Coronary artery (tissue), 2 donors: ENCODE measurements at regions not wholly inside any gene's neighbourhood (a gene's known extent, or its start where the extent isn't known, plus 50 kb on each side); places are given as distances from the start of the nearest gene placed in this dataset.

Experiments used
- DNase-seq: peaks from one replicate; pipeline ENCODE4 v3.0.0-alpha.2; 2017; ENCODE audit warnings: low spot score
- H3K27ac ChIP-seq, 2 donors: fragments of 200-600 bp; sonication (generic); one replicate each; pipeline ENCODE4 v1.5.1; 2016 to 2019
- H3K4me3 ChIP-seq: fragments of 200-600 bp; sonication (generic); 2 replicates; pipeline ENCODE4 v1.5.1; 2016; ENCODE audit warnings: mild to moderate bottlenecking, moderate library complexity
- TF ChIP-seq, protein P1 (sequence below): fragments of 200-600 bp; sonication (generic); IDR thresholded peaks from one replicate; pipeline ENCODE4 v1.5.1; 2019; ENCODE audit warnings: antibody characterized with exemption

DNA sequence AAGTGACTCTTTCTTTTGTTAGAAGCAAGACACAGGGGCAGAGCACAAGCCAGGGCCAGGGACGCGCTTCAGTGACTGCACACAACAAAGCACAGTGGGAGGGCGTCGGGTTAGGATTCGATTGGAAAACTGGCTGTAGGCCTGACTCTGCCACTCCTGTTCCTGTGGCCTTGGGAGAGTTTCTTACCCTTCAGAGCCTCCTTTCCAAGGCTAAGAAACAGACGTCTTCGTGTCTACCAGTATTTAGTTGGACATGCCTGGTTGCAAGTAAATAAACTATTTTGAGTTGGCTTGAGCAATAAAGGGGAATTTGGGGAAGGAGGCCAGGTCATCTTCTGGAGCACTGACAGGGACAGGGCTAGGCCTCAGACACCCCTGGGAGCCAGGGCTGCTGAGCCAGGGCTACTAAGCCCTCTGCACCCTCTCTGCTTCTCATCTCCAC, 549.1 kb downstream of the INSC start:
- H3K27ac ChIP-seq, result no peak overlapping the region
- DNase-seq, result no peak
- TF ChIP-seq, protein P1, sequence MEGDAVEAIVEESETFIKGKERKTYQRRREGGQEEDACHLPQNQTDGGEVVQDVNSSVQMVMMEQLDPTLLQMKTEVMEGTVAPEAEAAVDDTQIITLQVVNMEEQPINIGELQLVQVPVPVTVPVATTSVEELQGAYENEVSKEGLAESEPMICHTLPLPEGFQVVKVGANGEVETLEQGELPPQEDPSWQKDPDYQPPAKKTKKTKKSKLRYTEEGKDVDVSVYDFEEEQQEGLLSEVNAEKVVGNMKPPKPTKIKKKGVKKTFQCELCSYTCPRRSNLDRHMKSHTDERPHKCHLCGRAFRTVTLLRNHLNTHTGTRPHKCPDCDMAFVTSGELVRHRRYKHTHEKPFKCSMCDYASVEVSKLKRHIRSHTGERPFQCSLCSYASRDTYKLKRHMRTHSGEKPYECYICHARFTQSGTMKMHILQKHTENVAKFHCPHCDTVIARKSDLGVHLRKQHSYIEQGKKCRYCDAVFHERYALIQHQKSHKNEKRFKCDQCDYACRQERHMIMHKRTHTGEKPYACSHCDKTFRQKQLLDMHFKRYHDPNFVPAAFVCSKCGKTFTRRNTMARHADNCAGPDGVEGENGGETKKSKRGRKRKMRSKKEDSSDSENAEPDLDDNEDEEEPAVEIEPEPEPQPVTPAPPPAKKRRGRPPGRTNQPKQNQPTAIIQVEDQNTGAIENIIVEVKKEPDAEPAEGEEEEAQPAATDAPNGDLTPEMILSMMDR, result no peak
- no peak overlapping the region for H3K4me3 ChIP-seq

DNA sequence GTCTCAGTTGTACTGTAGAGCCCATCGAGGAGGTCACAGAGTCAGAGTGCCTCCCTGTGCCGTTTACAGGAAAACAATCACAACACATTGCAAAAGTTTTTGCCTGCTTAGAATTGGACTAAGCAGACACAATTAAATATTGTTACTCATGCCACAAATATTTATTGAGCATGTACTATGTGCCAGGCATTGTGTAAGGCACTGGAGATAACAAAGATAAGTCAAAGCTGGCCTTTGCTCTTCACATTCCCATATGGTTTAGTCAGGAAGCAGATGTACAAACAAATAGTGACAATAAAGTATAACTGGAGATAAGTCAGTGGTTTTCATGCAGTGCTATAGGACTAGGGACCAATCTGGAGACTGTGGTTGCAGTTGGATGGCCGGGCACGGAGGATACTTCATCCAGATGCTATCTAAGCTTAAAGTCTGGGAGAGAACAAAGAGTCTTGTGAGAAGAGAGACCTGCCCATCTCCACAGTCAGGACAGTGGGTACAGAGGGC, 550.7 kb downstream of the INSC start:
- TF ChIP-seq, protein P1, result no peak
- H3K27ac ChIP-seq, result no peak overlapping the region
- H3K4me3 ChIP-seq, result no peak overlapping the region
- no peak for DNase-seq

DNA sequence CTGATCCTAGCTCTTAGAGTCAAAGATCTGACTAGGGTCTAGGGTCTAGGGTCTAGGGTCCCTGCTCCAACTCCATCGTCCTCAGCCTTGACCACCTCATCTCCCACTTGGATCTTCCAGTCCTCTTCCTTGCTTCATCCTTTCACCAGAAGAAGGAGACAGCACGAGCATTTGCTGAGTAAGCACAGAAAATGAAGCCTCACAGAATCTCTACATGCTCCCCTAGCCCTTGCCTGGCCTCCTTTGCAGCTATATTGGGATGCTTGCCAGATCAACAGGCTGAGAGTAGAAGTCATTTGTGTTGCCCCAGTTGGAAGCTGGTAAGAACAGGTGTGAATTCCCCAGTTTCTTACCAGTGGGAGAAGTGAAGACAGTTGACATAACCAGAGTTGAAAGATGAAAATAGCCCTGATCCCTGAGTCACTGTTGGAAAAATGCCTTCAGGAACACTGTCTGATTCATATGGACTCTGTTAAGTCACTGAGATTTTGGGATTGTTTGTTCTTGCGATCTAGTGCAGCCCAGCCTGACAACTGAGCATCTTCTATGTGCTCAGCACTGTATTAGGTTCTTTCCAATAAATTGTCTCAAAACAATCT, 552.5 kb downstream of the INSC start:
- TF ChIP-seq, protein P1, result no peak
- Histone ChIP-seq H3K27ac (no peak overlapping the region), H3K4me3 (no peak overlapping the region)
- no peak for DNase-seq

DNA sequence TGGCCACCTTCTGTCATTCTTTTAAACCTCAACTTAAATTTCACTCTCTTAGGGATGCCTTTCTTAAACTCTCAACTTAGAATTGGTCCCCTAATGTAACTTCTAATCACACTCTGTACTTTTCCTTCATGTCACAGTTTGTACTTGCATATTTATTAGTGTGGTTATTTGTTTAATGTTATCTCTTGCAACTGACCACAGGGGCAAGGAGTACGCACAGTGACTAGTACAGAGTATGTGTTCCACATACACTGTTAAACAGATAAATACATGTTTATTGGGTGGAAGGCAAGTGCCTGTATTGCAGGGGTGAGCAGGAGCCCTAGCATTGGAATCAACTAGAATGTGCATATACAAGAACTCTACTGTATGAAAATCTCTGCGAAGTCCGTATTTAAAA, 554.0 kb downstream of the INSC start:
- H3K27ac ChIP-seq, result no peak overlapping the region
- TF ChIP-seq, protein P1, result no peak
- DNase-seq, result no peak
- no peak overlapping the region for H3K4me3 ChIP-seq

DNA sequence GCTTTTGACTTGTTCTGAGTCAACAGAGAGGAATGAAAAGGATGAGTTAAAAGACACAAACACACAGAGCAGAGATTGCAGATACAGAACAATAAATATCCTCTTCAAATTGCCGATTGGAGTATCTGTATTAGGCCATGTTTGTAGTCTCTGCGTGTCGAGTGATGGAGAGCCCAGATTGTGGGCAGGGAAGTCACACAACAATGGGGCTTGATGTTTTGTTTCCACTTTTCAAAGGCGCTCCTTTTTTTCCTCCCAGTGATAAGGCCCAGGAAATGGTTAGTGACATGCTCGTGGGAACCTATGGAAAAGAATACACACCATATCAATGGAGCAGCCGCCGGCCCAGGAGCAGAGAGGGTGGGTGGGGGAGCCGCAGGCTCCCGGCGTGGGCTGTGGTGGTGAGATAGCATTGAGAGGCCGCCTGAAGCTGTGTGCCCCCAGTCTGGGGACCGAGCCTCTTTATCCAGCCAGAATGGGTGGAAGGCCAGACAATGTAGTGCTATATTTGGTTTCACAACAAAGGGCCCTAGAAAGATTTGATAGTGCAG, 555.9 kb downstream of the INSC start:
- no peak overlapping the region for H3K27ac ChIP-seq
- H3K4me3 ChIP-seq, result no peak overlapping the region
- TF ChIP-seq, protein P1, result no peak
- no peak for DNase-seq

DNA sequence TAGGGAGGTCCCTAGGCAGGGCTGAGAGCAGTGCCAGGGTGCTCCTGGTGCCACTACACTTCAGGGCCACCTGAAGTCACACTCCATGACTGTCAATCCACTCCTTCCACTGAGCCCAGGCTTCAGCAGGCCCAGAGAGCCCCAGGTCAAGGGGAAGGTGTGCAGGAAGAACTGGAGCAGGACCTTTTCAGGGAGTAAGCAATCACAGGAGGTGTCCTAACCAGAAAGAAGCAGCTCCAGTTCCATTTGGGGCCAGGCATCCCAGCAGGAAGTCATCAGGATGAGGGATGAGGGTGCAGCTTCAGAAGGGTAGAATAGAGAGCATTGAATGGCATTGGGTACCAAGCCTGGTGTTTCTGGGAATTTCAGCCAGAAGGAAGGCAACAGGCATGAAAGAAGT, 556.5 kb downstream of the INSC start:
- DNase-seq, result no peak
- TF ChIP-seq, protein P1, result no peak
- Histone ChIP-seq H3K27ac (no peak overlapping the region), H3K4me3 (no peak overlapping the region)

DNA sequence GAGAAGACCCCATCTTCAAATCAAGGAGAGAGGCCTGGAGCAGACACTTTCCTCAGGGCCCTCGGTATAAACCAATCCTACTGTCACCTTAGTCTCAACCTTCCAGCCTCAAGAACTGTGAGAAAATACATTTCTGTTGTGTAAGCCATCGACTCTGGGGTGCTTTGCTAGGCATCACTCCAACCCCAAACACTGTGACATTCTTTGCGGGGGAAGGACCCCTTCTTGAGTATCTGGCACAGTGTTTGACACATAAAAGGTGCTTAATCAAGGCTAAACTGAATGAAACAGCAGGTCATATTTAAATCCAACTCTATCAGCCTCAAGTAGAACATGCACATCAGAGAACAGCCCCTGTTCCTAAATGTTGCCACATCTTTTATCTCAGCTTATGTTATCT, 558.1 kb downstream of the INSC start:
- no peak for DNase-seq
- no peak overlapping the region for H3K4me3 ChIP-seq
- H3K27ac ChIP-seq, result no peak overlapping the region
- TF ChIP-seq, protein P1, result no peak
